HG02938 (cell line): ENCODE measurements at regions not wholly inside any gene's neighbourhood (a gene's known extent, or its start where the extent isn't known, plus 50 kb on each side); places are given as distances from the start of the nearest gene placed in this dataset.

Source experiments
- ATAC-seq: cut with Tn5 transposase; IDR thresholded peaks from one replicate; pipeline ENCODE4 v1.9.1; 2021; ENCODE audit warnings: mild to moderate bottlenecking, moderate library complexity; ENCODE audit not compliant: unreplicated experiment

GRCh38 chr13:74891610-74892009 is 590.4 kb downstream of the TBC1D4 start:
- ATAC-seq: no peak

GRCh38 chr13:74889321-74889720 is 592.6 kb downstream of the TBC1D4 start:
- ATAC-seq: no peak

GRCh38 chr13:74886502-74886901 is 595.5 kb downstream of the TBC1D4 start:
- no peak for ATAC-seq

- ATAC-seq: no peak
These were observed 598.1 kb downstream of the TBC1D4 start for GRCh38 chr13:74883834-74884233.

GRCh38 chr13:74871369-74872070 is 610.4 kb downstream of the TBC1D4 start:
- ATAC-seq: no peak

GRCh38 chr13:74870865-74871264 is 611.1 kb downstream of the TBC1D4 start:
- ATAC-seq: no peak

GRCh38 chr13:74869846-74870245 is 612.1 kb downstream of the TBC1D4 start:
- no peak for ATAC-seq

- no peak for ATAC-seq
These were observed 613.9 kb downstream of the TBC1D4 start for GRCh38 chr13:74868049-74868448.

- ATAC-seq: no peak
These were observed 614.5 kb downstream of the TBC1D4 start for GRCh38 chr13:74867460-74867859.

GRCh38 chr13:74866101-74866500 is 615.9 kb downstream of the TBC1D4 start:
- no peak for ATAC-seq

- no peak for ATAC-seq
These were observed 616.3 kb downstream of the TBC1D4 start for GRCh38 chr13:74865656-74866055.

- ATAC-seq: no peak
These were observed 621.2 kb downstream of the TBC1D4 start for GRCh38 chr13:74860789-74861188.

GRCh38 chr13:74850893-74851292 is 631.1 kb downstream of the TBC1D4 start:
- no peak for ATAC-seq

- ATAC-seq: no peak
These were observed 634.0 kb downstream of the TBC1D4 start for GRCh38 chr13:74847966-74848365.

- no peak for ATAC-seq
These were observed 636.2 kb downstream of the TBC1D4 start for GRCh38 chr13:74845806-74846205.

GRCh38 chr13:74841651-74842050 is 640.3 kb downstream of the TBC1D4 start:
- no peak for ATAC-seq

- ATAC-seq: no peak
These were observed 640.8 kb downstream of the TBC1D4 start for GRCh38 chr13:74841123-74841522.

GRCh38 chr13:74839656-74840055 is 642.3 kb downstream of the TBC1D4 start:
- no peak for ATAC-seq

GRCh38 chr13:74838096-74838495 is 643.9 kb downstream of the TBC1D4 start:
- no peak for ATAC-seq

- no peak for ATAC-seq
These were observed 645.3 kb downstream of the TBC1D4 start for GRCh38 chr13:74836628-74837027.

GRCh38 chr13:74835579-74835978 is 646.4 kb downstream of the TBC1D4 start:
- ATAC-seq: no peak

- no peak for ATAC-seq
These were observed 656.1 kb downstream of the TBC1D4 start for GRCh38 chr13:74825938-74826246.
